ENCODE measurements at regions not wholly inside any gene's neighbourhood (a gene's known extent, or its start where the extent isn't known, plus 50 kb on each side); places are given as distances from the start of the nearest gene placed in this dataset.
"Not testable (repeated sequence)": the region's sequence is repeated elsewhere in the genome, so short reads cannot be mapped to it uniquely, and the experiment has no call there.

- no peak for DNase-seq (ENCODE audit: low read depth in 3 of 3, low spot score in 1 of 3)
Observed at GRCh38 chr11:29184939-29185890, 831.6 kb downstream of the KCNA4 start.

DNA sequence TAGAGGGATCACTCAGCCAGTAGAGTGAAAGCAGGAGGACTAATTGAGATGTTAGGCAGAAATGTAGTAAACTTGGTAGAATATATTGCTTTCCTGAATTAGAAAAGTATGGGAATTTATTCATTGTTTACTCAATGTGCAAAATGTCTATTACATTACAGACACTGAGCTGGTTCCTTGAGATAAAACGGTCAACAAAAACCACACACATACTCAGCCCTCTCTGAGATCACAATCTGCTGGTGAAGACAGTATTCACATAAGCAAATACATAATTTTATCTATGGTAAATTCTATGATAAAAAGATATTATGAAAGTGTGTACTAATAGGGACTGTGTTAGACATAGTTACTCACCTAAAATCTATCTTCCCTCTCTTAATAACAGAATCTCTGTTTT lies 833.5 kb downstream of the KCNA4 start:
- DNase-seq (ENCODE audit: low read depth in 3 of 3, low spot score in 1 of 3) = no peak

- DNase-seq (ENCODE audit: low read depth in 3 of 3, low spot score in 1 of 3) = no peak
Observed at GRCh38 chr11:29173660-29174062, 843.2 kb downstream of the KCNA4 start.

DNA sequence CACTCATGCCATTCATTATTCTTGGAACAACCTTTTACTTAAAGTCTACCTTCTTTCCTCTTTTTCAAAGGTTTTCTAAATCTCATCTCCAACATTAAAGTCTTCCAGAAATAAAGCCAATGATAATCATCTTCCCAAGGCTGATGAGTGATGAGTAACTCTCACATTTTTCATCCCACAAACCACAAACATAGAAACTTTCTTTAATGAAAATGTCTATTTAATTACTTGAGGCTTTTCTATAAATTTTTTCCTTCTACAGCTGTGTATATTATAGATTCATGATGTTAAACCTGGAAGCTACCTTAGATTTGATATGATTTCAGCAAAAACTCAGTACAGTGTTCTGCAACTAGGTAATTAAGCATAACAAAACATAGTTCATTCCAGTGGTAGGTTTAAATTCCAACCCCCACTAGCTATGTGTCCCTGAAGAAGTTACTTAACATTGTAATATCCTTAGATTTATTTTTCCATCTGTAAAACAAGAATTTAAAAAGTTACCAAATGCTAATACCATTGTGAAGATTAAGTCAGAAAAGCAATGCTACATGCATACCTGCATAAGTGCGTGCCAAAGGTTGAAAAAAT lies 845.4 kb downstream of the KCNA4 start:
- DNase-seq (ENCODE audit: low read depth in 3 of 3, low spot score in 1 of 3) = no peak

- DNase-seq (ENCODE audit: low read depth in 3 of 3, low spot score in 1 of 3) = no peak
Observed at GRCh38 chr11:29166306-29166705, 850.5 kb downstream of the KCNA4 start.

DNA sequence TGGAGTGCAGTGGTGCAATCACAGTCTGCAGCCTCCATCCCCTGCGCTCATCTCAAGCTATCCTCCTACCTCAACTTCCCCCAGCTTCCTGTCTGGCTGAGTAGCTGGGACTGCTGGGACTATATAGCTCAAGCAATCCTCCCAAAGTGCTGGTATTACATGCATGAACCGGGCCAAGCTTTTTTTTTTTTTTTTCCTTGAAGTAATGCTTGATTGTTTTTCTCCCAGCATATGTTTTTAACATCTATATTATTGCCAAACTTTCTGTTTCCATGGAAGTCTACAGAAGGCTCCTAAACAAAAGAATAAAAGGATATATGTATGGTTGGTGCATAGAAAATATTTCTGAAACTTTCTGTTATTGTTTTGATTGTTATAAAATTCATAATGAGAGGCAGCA lies 853.6 kb downstream of the KCNA4 start:
- DNase-seq (ENCODE audit: low read depth in 3 of 3, low spot score in 1 of 3) = no peak

GRCh38 chr11:29162491-29162890 lies 854.3 kb downstream of the KCNA4 start:
- DNase-seq (ENCODE audit: low read depth in 3 of 3, low spot score in 1 of 3) = no peak

DNA sequence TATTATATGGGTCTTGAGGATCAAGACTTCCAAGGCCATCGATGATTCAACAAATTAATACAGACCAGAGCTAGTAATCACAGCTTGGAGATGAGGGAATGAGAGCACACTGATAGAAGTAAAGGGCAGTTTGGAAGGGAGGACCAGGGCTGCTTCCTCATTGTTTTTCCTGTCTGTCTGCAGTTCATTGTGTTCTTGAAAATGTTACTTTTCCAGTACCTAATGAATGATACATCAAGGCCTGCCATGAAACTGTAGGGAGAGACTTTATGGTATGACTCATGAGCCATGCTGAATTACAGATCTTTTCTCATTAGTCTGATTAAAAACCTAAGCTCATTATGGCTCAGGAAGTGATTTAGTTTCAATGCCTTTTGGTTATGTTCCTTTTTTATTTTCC lies 855.6 kb downstream of the KCNA4 start:
- no peak for DNase-seq (ENCODE audit: low read depth in 3 of 3, low spot score in 1 of 3)

- DNase-seq (ENCODE audit: low read depth in 3 of 3, low spot score in 1 of 3) = no peak
Observed at GRCh38 chr11:29159552-29160465, 857.0 kb downstream of the KCNA4 start.

DNA sequence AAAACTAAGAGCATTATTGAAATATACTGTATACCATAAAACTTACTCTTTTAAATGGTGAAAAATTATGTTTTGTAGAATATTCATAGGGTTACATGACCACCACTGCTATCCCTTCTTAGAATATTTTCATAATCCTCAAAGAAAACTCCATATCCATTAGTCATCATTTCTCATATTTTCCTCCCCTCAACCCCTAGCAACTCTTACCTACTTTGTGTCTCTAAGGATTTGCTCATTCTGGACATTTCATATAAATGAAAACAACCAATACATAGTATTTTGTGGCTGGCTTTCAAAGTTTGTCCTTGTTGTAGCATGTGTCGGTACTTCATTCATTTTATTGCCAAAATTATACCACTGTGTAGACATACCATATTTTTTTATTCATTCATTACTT lies 863.8 kb downstream of the KCNA4 start:
- DNase-seq (ENCODE audit: low read depth in 3 of 3, low spot score in 1 of 3) = no peak

DNA sequence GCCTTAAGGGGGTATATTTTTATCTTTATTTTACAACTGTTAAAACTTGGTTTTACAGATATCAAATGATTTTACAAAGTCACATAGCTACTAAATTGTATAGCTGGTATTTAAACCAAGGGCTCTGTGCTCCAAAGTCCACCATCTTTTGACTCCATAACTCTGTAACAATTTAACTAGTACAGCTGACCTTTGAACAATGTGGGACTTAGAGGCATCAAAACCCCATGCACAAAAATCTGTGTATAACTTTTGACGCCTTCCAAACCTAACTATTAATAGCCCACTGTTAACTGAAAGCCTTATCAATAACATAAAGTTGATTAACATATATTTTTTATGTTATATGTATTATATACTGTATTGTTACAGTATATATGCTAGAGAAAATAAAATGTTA lies 874.3 kb downstream of the KCNA4 start:
- DNase-seq (ENCODE audit: low read depth in 3 of 3, low spot score in 1 of 3) = not testable (repeated sequence)

DNA sequence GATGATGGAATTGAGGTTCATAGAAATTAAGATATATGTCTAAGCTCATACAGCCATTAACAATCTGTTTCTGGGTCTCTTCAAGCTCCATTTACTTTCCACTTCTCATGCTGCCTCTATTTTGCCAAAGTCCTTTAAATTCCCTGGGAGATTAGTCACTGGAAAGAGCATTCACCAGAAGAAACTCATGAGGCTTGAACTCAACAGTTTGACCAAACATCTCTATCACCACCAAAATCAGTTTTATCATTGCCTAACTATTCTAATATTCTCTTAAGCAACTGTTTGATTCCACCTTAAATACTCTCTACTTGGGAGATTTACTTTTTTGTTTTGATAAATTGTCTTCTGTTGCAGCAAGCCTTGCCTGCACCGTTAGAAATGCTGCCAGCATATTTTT lies 881.3 kb downstream of the KCNA4 start:
- DNase-seq (ENCODE audit: low read depth in 3 of 3, low spot score in 1 of 3) = no peak

DNA sequence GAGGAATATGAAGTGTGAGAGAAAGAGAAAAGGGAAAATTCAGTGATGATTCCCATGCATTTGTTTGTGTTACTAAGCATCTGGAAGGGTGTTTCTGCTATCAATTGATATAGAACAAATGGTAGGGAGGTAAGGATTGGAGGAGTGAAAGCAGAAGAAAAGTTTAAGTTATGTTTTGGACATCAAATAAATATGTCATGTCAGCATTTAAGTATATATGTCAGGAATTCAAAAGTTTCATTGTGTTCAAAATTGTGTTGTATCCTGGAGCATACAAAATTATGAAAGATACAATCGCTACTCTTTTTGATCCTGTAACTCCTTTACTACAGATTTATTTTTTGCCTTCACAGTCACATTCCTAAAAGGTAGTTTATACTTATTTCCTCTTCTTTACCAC lies 885.8 kb downstream of the KCNA4 start:
- DNase-seq (ENCODE audit: low read depth in 3 of 3, low spot score in 1 of 3) = no peak

DNA sequence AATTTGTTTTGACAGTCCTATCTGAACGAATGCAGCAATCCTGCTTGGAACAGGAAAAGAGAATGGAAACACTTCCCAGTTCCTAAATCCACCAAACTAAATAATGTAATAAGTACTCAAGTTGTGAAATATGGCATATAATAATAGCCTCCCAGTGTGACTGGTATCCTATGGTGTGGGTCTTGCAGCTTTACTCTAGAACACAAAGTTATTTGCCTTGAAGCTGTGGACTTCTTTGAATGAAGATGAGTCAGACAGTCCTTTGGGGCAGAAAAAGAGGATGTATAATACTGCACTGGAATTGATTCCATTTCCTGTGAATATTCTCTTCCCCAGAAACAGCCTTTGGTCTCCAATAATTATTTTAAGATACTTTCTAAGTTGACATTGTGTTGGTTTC lies 887.0 kb downstream of the KCNA4 start:
- no peak for DNase-seq (ENCODE audit: low read depth in 3 of 3, low spot score in 1 of 3)

DNA sequence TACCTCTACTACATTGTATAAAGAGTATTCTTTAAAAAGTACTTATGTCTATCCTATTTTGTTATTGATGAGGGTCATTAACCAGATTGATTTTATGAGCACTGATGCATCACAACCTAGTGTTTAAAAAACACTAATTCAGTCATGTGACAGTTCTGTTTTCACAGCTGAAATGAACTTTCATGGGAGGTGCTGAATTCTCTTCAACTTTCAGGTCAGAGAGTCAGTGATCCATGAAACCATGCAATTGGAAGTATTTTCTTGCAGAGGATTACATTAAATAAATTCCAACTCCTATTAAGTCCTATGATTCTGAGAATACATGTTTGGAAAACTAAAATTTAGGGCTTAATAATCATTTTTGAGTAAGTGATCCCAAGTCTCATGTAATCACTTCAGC lies 889.4 kb downstream of the KCNA4 start:
- no peak for DNase-seq (ENCODE audit: low read depth in 3 of 3, low spot score in 1 of 3)

DNA sequence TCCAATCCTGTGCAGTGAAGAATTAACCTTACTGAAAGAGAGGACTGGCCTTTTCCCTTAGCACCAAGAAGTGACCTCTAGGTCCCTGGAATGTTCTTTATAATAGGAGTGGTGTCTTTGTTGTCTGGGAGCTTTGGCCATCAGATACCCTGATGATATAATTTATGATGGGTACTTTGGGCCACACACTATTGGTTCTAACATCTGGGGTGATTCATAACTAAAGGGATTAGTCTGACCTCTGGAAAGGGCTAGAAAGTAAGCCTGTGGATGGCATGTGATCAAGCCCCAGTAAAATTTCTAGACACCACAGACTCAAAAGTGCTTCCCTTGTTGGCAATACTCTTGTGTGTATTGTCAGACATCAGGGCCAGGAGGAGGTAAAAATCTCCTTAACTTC lies 891.2 kb downstream of the KCNA4 start:
- DNase-seq (ENCODE audit: low read depth in 3 of 3, low spot score in 1 of 3) = no peak

DNA sequence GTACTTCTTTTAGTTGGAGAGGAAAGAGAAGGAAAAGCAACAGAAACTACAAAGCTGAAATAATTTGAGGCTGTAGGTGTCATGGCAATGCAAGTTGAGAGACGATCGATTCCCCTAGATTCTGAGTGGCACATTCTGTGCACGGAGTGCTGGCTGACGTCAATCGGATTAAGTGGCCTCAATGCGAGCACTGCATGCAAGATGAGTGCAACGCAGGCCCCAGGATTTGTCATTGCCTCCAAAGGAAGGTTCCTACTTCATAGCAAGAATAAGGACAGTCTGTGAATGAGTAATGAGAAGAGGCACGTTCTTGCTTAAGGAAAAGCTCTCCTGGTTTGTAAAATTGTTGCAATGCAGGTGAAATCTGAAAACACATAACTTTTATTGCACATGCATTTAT lies 892.4 kb downstream of the KCNA4 start:
- DNase-seq (ENCODE audit: low read depth in 3 of 3, low spot score in 1 of 3) = no peak

DNA sequence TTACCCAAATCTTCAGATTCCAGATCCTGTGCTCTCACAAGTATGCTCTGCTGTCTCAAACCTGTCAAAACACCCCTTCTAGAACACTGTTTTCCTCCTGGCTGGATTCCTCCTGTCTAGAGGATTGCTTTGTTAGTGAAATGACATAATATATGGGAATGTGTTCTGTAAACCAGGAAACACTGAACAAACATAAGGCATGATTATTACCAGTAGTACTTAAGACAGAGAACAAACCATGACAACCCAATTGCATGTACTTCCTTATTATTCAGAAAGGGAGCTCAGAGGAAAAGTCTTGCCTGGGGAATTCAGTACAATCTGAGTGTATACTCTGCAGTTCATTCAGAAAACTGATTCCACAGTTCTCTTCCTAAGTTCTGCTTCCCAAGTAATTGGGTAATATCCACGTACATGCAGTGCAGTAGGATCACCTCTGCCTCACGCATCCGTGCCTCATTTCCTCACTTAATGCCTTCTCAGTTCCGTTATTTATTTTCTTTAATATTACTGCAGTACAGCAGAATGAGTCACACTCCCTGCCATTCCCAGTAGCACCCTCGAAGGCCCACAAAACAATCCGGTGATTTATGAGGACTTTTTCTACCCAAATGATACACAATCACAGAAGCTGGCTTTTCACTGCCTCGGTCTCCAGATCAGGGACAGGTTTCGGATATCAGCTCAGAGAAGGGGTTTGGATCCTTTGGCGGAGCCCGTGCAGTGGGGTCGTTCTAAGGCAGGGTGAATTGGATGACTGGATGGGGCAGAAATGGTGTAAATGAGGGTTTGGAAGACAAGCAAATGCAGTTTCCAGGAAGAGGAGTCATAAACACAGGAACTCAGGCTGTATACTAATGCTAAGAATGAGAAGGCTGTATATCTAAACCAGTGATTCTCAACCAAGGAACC lies 896.9 kb downstream of the KCNA4 start:
- no peak for DNase-seq (ENCODE audit: low read depth in 3 of 3, low spot score in 1 of 3)

DNA sequence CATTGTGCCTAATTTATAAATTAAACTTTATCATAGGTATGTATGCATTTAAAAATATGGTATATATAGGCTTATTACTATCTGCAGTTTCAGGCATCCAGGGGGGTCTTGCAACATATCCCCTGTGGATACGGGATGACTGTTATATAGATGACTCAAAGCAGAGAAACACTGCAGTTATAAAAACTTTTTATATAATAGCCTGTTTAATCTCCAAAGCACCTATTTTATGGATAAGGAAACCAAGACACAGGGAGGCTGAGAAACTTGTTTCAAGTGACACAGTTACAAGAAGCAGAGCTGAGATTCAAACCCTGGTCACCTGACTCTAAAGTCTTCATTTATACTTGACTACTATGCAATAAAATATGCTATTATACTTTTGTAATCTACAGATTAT lies 897.7 kb downstream of the KCNA4 start:
- no peak for DNase-seq (ENCODE audit: low read depth in 3 of 3, low spot score in 1 of 3)

GRCh38 chr11:29100967-29101366 lies 915.9 kb downstream of the KCNA4 start:
- no peak for DNase-seq (ENCODE audit: low read depth in 3 of 3, low spot score in 1 of 3)

- no peak for DNase-seq (ENCODE audit: low read depth in 3 of 3, low spot score in 1 of 3)
Observed at GRCh38 chr11:29095821-29096220, 921.0 kb downstream of the KCNA4 start.
